ENCODE measurements at regions not wholly inside any gene's neighbourhood (a gene's known extent, or its start where the extent isn't known, plus 50 kb on each side); places are given as distances from the start of the nearest gene placed in this dataset.

DNA sequence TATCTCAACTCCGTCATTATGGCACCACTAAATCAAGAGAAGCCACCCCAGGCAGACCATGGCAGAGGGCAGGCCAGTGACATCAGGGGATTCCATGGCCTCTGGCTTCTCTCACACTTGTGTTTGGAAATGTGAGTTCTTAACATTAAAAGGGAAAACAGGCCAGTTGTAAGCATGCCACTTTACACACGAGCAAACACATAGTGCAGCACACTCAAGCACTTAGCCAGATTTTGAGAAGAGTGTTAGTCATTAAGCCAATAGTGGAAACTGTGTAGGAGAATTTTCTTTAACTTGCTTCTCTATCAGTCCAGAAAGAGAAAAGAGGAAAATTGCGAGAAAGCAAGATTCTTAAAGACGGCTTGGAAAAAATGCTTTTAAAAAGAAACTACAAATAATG lies 401.5 kb downstream of the TDRD3 start:
- DNase-seq (ENCODE audit: low read depth in 4 of 4, low spot score in 3 of 4), result no peak

DNA sequence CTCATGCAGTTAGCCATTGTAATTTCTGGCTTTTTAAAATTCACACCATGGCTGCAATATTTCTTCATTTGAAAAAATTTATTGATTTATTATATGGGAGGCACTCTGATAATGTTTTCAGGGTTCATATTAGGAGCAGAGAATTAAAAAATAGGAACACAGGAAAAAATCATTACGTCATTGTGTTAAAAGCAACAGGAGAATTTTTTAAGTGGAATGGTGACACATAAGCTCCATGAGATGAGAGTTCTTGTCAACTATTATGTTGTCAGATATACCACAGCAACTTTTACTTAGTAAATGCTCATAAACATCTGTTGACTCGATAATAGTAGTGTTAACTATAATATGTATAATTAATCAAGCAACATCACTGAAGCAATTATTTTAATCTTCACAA lies 400.1 kb downstream of the TDRD3 start:
- no peak for DNase-seq (ENCODE audit: low read depth in 4 of 4, low spot score in 3 of 4)

DNA sequence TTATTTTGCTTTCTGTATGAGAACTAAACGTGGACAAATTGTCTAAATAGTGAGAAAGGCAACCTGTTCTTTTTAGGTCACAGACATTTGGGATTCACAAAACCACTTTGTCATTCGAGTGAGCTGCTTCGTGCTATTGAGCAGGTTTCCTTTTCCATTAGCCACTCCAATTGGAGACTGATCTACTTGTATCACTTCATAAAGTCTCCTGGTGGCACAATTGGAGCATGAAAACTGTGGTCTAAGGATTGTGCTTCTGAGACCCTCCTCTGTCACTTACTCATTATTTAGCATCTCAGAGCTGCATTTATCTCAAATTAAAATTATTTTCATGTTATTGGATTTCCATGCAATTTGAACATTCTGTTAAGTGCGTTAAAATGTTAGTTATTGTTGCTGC lies 397.7 kb downstream of the TDRD3 start:
- DNase-seq (ENCODE audit: low read depth in 4 of 4, low spot score in 3 of 4), result no peak

DNA sequence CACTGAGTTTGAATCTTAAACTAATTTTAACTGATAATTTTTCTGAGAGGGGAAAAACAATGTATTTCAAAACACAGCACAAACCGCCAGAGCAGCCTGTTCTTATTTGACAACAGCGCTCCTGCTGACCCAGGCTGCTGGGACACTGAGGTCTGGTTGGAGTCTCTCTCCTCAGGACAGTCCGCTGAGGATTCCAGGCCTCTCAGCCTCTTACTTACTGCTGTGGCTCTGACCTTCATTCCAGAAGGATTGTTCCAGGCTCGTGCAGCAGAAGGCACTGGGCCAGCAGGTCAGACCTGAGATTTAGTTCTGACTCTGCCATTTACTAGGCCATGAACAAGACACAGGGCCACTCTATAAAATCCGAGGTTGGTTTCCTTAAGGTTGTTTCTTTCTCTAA lies 393.6 kb downstream of the TDRD3 start:
- DNase-seq (ENCODE audit: low read depth in 4 of 4, low spot score in 3 of 4), result no peak

DNA sequence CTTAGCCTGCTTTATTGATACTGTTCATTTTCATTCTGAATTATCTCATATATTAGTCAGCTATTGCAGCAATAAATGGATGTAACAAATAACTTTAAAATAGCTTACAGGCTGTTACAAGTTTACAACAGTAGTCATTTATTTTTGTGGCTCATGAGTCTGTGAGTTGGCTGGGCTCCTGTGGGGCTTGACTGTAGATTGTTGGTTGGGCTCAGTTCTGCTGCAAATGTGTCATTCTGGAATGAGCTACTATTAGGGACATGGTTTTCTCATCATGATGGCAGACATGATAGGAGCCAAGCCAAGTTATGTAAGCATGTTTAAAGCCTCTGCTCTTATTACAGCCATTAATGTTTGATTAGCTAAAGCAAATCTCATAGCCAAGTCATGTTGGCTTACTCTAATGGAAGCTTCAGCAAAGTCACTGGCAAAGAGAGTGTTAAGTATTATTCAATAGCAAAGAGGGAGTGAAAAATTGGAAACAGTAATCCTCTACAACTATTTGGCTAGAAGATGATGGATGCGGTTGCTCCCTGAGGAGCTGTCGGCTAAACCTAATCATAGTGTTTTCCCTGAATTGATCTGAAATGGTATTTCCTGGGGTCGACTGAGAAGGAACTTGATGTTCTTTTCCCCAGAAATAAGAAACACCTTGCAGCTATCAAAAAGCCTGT lies 391.3 kb downstream of the TDRD3 start:
- no peak for DNase-seq (ENCODE audit: low read depth in 4 of 4, low spot score in 3 of 4)

DNA sequence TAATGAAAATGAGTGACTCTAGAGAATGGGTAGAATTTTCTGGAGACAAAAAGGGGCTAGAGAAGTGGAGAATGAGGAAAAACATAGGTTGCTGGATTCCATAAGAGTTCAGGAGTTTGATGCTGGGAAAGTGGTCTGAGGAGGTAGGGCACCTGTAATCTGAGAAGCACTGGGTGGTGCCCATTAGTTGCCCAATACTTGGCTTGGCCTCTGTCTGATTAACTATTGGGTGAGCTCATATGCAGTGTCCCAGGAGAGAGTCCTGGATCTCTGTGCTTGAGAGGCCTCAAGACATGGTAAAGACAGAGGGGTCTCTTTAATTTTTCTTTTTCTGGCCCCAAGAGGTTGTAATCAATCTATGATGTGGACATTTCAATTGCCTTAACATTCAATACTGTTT lies 390.1 kb downstream of the TDRD3 start:
- DNase-seq (ENCODE audit: low read depth in 4 of 4, low spot score in 3 of 4), result no peak

DNA sequence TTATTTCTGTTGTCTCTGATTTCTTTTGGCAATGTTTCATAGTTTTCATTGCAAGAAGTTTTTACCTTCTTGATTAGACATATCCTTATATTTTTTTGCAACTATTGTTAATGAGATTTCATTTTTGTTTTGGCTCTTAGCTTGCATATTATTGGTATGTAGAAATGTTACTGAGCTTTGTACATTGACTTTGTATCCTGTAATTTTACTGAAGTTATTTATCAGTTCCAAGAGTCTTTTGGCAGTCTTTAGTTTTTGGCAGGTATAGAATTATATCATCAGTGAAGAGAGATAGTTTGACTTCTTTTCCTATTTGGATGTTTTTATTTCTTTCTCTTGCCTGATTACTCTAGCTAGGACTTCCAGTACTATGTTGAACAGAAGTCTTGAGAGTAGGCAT lies 375.7 kb downstream of the TDRD3 start:
- DNase-seq (ENCODE audit: low read depth in 4 of 4, low spot score in 3 of 4), result no peak

DNA sequence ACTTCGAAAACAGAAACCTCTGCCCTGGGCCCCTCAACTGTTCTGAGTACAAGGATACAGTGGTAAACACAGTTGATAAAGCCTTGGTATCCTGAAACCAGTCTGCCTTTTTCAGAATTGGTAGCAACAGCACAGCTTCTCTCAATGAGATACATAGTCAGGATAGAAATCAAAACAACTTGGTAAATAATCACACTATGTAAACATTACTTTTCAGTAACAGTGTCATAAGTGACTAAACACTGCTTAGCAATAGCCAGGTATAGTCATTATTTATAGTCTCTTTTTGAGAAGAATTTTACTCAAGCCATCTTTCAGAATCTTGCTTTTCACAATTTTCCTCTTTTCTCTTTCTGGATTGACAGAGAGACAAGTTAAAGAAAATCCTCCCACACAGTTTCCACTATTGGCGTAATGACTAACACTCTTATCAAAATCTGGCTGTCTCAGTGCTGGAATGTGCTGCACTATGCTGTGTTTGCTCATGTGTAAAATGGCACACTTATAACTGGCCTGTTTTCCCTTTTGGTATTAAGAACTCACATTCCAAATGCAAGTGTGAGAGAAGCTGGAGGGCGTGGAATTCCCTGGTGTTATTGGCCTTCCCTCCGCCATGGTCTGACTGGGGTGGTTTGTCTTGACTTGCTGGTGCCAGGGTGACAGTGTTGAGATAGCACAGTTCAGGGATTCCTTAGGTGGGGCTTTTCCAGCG lies 368.8 kb downstream of the TDRD3 start:
- peak in 1 of 4 donors; percentile 24 for DNase-seq (ENCODE audit: low read depth in 4 of 4, low spot score in 3 of 4)

DNA sequence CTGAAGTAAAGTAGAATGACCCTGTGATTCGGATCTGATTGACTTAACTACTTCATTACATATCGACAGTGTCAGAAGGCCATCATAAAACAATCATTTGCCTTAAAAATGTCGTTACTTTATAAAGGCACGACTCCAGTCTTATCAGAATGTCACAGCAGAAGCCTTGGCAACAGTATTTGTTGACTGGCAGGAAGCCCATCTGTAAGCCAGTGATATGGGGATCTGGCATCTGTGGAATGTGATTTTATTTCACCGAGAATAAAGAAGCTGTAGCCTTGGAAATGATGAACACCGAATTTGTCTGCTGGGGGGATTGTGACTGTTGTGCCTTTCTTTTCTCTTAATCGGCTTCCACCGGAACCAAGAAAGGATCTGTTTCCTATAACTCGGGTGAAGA lies 362.5 kb downstream of the TDRD3 start:
- no peak for DNase-seq (ENCODE audit: low read depth in 4 of 4, low spot score in 3 of 4)

DNA sequence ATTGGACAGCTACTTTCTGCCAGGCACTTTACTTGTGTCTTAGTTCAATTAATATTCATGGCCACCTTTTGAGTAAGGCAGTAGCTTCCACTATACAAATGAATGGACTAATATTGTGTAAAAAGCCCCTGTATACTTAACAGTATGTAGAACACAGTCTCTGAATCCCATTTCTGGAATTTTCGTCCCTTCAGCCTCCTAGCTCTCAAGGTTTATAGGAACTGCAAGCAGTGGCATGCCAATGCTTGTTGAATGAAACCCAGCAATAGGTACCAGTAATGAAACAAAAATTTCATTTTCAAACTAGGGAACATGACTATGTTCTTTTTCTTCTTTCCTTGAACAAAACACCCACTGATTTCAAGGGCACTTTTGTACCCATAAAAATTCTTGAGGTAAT lies 361.6 kb downstream of the TDRD3 start:
- DNase-seq (ENCODE audit: low read depth in 4 of 4, low spot score in 3 of 4), result no peak

DNA sequence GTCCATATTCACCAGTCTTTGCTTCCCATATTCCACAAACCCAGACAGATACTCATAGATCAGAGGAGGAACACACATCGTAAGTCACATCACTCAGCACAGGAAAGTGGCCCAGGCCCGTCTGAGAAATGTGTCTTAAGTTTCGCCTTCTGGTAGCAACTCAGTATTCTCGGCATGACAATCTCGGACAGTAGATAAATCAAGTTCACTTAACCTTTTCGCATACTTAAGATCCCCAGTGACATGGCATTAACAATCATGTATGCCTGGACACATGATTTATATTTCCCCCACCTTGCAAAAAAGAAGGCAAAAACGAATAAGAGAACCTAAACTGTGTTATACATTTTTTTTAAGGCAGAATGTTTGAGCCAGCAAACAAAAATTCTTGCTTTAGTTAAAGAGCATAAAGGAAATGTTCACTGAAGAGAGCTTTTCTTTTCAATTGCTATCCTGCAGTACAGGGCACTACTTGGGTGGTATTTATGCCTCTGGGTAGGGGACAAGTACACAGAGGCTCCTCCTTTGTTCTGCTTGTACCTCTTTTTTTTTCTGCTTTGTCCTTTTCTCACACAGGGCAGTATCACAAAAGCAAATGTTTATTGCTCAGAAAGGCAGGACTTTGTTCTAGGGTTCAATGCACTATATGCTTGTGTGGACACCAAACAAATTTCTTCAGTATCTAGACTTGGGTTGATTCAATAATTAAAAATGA lies 360.6 kb downstream of the TDRD3 start:
- no peak for DNase-seq (ENCODE audit: low read depth in 4 of 4, low spot score in 3 of 4)

DNA sequence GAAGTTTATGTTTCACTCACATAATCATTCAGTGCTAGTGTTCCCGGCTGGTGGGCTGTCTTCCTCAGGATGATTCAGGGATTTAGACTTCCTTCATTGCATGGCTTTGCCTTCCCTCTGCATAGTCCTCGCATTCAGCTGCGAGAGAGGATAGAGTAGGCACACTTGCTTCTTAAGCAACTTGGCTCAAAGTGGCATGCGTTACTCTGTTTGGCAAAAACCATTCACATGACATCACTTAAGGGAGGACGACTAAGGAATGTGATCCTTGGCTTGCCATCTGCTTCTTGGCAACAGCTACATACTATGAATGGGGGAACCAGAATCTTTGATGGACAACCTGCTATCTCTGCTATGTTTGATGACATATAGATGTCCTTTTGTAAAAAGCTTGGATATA lies 359.3 kb downstream of the TDRD3 start:
- no peak for DNase-seq (ENCODE audit: low read depth in 4 of 4, low spot score in 3 of 4)

DNA sequence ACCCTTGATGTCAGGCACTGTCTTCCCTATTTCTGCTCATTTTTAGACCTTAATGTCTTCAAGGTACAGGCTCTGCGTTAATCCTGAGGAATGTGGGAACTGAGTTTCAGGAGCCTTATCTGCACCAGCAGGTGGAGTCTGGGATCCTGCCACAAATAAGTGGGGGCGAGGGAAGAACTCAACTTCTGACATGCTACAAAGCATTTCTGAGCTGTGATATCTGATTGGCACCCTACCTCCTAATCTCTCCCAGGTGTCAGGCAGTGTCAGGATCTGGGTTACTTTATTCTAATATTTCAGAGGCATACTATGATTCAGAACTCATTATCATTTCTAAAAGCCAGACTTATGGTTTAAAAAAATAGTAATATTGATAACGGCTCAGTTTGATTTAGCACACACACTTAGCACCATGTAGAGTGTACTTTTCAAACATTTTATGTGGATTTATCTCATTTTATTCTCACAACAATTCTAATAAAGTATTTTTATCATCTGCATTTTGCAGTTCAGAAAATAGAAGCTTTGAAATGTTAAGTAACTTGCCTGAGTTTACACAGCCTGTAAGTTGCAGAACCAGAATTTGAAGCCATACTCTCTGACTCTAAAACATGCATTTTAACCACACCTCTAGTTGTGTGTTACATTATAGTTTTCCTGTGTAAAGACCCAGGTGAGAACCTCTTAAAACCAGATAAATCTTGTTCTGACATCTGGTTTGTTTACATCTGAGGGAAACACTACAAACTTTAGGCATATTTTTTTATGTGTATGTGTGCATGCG lies 358.6 kb downstream of the TDRD3 start:
- DNase-seq (ENCODE audit: low read depth in 4 of 4, low spot score in 3 of 4), result no peak

DNA sequence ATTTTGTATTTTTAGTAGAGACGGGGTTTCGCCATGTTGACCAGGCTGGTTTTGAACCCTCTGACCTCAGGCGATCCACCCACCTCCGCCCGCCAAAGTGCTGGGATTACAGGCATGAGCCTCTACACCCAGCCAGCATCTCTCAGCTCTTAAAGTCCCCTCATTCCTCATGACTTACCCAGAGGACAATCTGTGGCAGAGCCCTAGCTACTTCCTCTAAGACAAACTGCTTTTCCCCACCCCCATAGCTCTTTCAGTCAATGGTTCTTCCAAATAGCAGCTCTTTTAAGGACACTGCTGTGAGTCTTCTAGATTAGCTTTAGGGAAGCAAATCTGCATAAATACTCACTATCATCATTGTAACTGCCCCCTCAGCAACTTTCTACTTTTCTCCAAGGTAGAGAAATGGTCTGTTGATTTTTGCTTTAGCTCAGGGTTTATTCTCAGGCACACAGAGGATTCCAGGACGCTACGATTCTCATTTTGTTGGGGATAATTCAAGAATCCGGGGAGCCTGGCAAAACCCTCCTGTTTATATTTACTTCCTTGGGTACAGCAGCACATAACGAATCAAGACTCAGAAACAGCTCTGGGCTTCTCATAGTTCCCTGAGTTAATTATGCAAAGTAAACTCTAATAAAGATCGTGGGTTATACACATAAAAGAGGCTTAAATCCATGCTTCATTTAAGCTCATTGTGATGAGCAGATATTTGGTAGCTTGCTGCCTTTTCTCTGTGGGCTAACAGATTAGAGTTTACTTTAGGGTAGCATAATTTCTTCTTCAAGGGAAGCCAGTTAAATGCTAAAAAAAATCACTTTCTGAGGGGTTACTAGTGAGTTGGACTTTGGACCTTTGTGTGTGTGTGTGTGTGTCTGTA lies 357.4 kb downstream of the TDRD3 start:
- no peak for DNase-seq (ENCODE audit: low read depth in 4 of 4, low spot score in 3 of 4)

DNA sequence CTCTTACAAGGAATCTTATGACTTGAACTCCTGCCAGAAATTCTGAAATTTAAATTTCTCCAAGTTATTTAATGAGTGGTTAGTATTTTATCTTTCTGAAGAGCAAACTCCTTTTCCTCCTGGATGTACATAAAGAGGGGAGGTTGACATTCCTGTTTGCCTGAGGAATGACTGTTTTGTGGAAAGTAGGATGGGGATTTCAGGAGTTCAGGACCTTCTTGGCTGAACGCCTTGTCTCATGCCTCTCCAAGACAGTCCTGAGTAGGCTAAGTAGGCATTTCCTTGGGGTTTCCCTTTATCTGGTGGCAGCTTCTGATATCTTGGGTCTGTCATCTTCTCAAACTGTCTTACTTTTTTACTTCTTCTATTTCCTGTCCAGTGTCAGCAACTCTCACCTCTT lies 356.6 kb downstream of the TDRD3 start:
- DNase-seq (ENCODE audit: low read depth in 4 of 4, low spot score in 3 of 4), result no peak

DNA sequence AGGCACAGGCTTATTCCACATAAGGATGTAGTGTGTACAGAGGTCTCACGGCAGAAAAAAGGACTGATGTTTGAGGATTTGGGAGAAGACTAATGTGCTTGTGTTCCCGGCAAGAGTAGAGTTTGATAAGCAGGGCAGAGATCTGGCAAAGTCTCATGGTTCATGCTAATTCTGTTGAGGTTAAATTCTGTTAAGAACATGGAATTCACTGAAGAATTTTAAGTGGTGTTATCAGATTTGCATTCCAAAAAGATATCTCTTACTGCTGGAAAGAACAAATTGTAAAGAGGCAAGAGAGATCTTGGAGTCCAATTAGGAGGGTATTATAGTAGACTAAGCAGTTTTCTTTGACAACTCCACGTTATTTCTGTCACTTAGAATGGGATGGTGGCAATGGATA lies 348.3 kb downstream of the TDRD3 start:
- DNase-seq (ENCODE audit: low read depth in 4 of 4, low spot score in 3 of 4), result no peak

DNA sequence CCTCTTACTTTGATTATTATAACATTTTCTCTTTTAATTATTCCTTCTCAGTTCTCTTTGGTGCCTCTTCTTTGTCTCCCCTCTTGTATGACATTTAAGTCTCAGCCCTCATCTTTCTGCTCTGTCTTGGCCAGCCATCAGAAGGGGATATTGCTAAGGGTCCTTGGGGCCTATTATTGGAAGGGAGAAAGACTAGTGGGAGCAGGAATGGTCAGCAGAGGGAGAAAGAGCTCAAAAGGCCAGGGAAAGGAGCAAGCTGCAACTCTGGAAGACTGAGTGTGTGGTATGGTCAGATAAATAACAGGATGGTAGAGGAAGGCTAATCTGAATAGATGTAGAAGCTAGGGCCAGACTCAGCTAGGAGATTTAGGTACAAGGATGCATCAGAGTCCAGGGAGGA lies 336.9 kb downstream of the TDRD3 start:
- no peak for DNase-seq (ENCODE audit: low read depth in 4 of 4, low spot score in 3 of 4)

DNA sequence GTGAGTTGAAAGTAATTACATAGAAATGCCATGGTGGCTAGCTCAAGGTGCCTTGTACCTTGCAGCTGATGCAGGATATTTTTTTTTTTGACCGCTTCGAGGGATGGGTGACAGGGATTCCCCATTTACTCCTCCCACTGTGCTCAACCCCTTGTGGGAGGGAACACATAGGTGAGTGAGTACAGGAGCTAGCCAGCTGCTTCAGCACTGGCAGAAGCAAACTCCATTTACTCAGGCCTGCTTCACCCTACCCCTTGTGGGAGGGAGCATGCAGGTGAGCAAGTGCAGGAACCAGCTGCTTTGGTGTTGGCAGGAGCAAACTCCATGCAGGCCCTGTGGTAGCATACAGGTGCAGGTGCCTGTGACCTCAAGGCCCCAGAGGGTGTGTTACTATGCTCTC lies 330.1 kb downstream of the TDRD3 start:
- DNase-seq (ENCODE audit: low read depth in 4 of 4, low spot score in 3 of 4), result no peak

DNA sequence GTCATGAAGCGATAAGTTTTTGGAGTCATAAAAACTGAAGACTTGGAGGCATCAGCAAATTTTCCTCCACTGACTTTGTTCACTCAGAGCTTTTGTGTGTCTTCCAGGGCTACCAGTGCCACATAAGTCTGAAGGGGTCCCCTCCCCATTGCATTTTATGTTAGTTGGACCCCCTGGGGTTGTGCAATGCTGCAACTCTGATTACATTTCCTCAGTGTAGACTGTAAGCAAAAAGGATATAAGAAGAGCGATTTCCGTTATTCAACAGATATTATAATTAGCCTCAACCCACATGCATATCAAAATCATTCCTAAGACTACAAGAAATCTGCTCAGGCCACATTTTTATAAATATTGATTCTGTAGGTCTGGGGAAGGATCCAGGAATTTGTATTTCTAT lies 324.0 kb downstream of the TDRD3 start:
- no peak for DNase-seq (ENCODE audit: low read depth in 4 of 4, low spot score in 3 of 4)

DNA sequence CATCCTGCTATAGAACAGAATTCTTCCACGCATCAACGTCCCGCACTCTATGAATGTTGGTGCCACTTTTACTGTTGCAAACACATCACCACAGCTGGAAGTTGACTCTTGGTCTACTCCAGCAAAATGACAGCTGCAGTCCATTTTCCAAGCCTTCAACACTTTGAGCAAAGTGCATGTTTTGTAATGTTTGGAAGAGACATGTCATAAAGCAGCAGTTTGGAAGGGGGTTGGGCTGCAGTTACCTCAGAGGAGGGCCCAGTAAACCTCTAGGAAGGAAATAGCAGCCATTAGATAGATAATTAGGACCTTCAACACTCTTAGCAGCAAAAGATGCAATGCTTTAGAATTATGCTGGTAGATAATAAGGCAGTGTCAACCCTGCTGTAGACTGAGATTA lies 323.6 kb downstream of the TDRD3 start:
- DNase-seq (ENCODE audit: low read depth in 4 of 4, low spot score in 3 of 4), result no peak
